HEK293 (cell line): ENCODE measurements at regions not wholly inside any gene's neighbourhood (a gene's known extent, or its start where the extent isn't known, plus 50 kb on each side); places are given as distances from the start of the nearest gene placed in this dataset.

ENCODE experiments used
- CTCF ChIA-PET: fragments of 350-600 bp; formaldehyde crosslinking; extraction: SDS; loops from one replicate; lab custom pipeline; 2021; ENCODE audit warnings: antibody characterized with exemption; lab: Yijun Ruan, JAX
- POLR2A ChIA-PET: fragments of 300-600 bp; formaldehyde crosslinking; extraction: SDS; loops from one replicate; lab custom pipeline; 2020; ENCODE audit warnings: antibody characterized with exemption, inconsistent platforms; lab: Yijun Ruan, JAX
- H3K27ac ChIP-seq: fragments of 200-500 bp; sonication (Bioruptor generic); 2 replicates; pipeline ENCODE4 v1.5.1; 2014; ENCODE audit warnings: low read depth, low read length, control low read depth, inconsistent platforms; ENCODE audit errors: extremely low read depth
- H3K36me3 ChIP-seq, 2 experiments: fragments of 200-500 bp in 1 of 2; sonication (Bioruptor generic) in 1 of 2; 1 replicate in 1 of 2; 2 replicates in 1 of 2; pipeline ENCODE4 v1.5.1; 2014 to 2017; ENCODE audit warnings: inconsistent platforms in 2 of 2, low read length in 2 of 2; ENCODE audit not compliant: control insufficient read depth in 2 of 2, insufficient read depth in 1 of 2
- H3K4me1 ChIP-seq: fragments of 200-500 bp; sonication (Bioruptor generic); 2 replicates; pipeline ENCODE4 v1.5.1; 2014; ENCODE audit warnings: mild to moderate bottlenecking, low read length, inconsistent platforms; ENCODE audit not compliant: control insufficient read depth, insufficient read depth
- H3K4me3 ChIP-seq: 2 replicates; pipeline ENCODE4 v1.5.1; 2011; ENCODE audit warnings: low read depth, mild to moderate bottlenecking, control low read depth, low read length, moderate library complexity
- H3K9me3 ChIP-seq: fragments of 200-500 bp; sonication (Bioruptor generic); 2 replicates; pipeline ENCODE4 v1.5.1; 2014; ENCODE audit warnings: low read depth, low read length, inconsistent platforms; ENCODE audit not compliant: control insufficient read depth, insufficient read depth
- EGR2 ChIP-seq: fragments of 450-650 bp; formaldehyde crosslinking; IDR thresholded peaks from 2 replicates; pipeline ENCODE4 v1.5.1; 2016; ENCODE audit warnings: low read depth, missing biosample characterization, missing genetic modification characterization
- ELK4 ChIP-seq: IDR thresholded peaks from 2 replicates; pipeline ENCODE4 v1.6.1; 2011; ENCODE audit warnings: mild to moderate bottlenecking, low read depth, low read length, borderline replicate concordance
- FEZF1 ChIP-seq: fragments of 450-650 bp; formaldehyde crosslinking; IDR thresholded peaks from 2 replicates; pipeline ENCODE4 v1.5.1; 2016; ENCODE audit warnings: missing biosample characterization, missing genetic modification characterization
- GLI2 ChIP-seq: fragments of 450-650 bp; formaldehyde crosslinking; IDR thresholded peaks from 2 replicates; pipeline ENCODE4; 2017; ENCODE audit warnings: missing biosample characterization, missing genetic modification characterization, low read depth, borderline replicate concordance
- GLIS2 ChIP-seq: fragments of 450-650 bp; formaldehyde crosslinking; IDR thresholded peaks from 2 replicates; pipeline ENCODE4 v1.5.1; 2016; ENCODE audit warnings: missing biosample characterization, missing genetic modification characterization
- MEIS1 ChIP-seq: sonication (generic); formaldehyde crosslinking; IDR thresholded peaks from 2 replicates; pipeline ENCODE4 v1.8.1; 2022; ENCODE audit warnings: missing genetic modification reagents, mild to moderate bottlenecking, borderline replicate concordance
- PRDM6 ChIP-seq: fragments of 450-650 bp; formaldehyde crosslinking; IDR thresholded peaks from 2 replicates; pipeline ENCODE4 v1.5.1; 2017; ENCODE audit warnings: missing biosample characterization, missing genetic modification characterization
- ZBTB49 ChIP-seq: fragments of 450-650 bp; formaldehyde crosslinking; IDR thresholded peaks from 2 replicates; pipeline ENCODE4 v1.5.1; 2016; ENCODE audit warnings: missing biosample characterization, missing genetic modification characterization, low read depth
- ZBTB8A ChIP-seq: fragments of 450-650 bp; formaldehyde crosslinking; IDR thresholded peaks from 2 replicates; pipeline ENCODE4 v1.5.1; 2016; ENCODE audit warnings: missing biosample characterization, missing genetic modification characterization
- ZFP41 ChIP-seq: fragments of 450-650 bp; formaldehyde crosslinking; IDR thresholded peaks from 2 replicates; pipeline ENCODE4 v1.5.1; 2016; ENCODE audit warnings: missing biosample characterization, missing genetic modification characterization, borderline replicate concordance
- ZNF24 ChIP-seq: fragments of 450-650 bp; formaldehyde crosslinking; IDR thresholded peaks from 2 replicates; pipeline ENCODE4 v1.5.1; 2016; ENCODE audit warnings: missing biosample characterization, missing genetic modification characterization
- ZNF26 ChIP-seq: fragments of 450-650 bp; formaldehyde crosslinking; IDR thresholded peaks from 2 replicates; pipeline ENCODE4 v1.5.1; 2016; ENCODE audit warnings: missing biosample characterization, missing genetic modification characterization
- ZNF280C ChIP-seq: fragments of 450-650 bp; formaldehyde crosslinking; IDR thresholded peaks from 2 replicates; pipeline ENCODE4 v1.5.1; 2016; ENCODE audit warnings: missing biosample characterization, missing genetic modification characterization
- ZNF302 ChIP-seq: fragments of 450-650 bp; formaldehyde crosslinking; IDR thresholded peaks from 2 replicates; pipeline ENCODE4 v1.5.1; 2016; ENCODE audit warnings: missing biosample characterization, missing genetic modification characterization, low read depth
- ZNF362 ChIP-seq: fragments of 450-650 bp; formaldehyde crosslinking; IDR thresholded peaks from 2 replicates; pipeline ENCODE4 v1.5.1; 2016; ENCODE audit warnings: missing biosample characterization, missing genetic modification characterization
- ZNF449 ChIP-seq: fragments of 450-650 bp; formaldehyde crosslinking; IDR thresholded peaks from 2 replicates; pipeline ENCODE4 v1.5.1; 2017; ENCODE audit warnings: missing biosample characterization, mild to moderate bottlenecking, missing genetic modification characterization, moderate library complexity
- ZNF654 ChIP-seq: fragments of 450-650 bp; formaldehyde crosslinking; IDR thresholded peaks from 2 replicates; pipeline ENCODE4 v1.5.1; 2016; ENCODE audit warnings: low read depth, missing biosample characterization, missing genetic modification characterization
- ZNF692 ChIP-seq: fragments of 450-650 bp; formaldehyde crosslinking; IDR thresholded peaks from 2 replicates; pipeline ENCODE4 v1.5.1; 2016; ENCODE audit warnings: missing biosample characterization, missing genetic modification characterization
- ZNF707 ChIP-seq: fragments of 450-650 bp; formaldehyde crosslinking; IDR thresholded peaks from 2 replicates; pipeline ENCODE4 v1.5.1; 2016; ENCODE audit warnings: missing biosample characterization, missing genetic modification characterization
- ZNF837 ChIP-seq: fragments of 450-650 bp; formaldehyde crosslinking; IDR thresholded peaks from 2 replicates; pipeline ENCODE4 v1.5.1; 2016; ENCODE audit warnings: missing biosample characterization, missing genetic modification characterization

- no peaks in the 10 kb centered on the region for H3K4me1 ChIP-seq
- ChIA-PET POLR2A (no interaction called here), CTCF (no interaction called here)
- no peaks in the 10 kb centered on the region for H3K36me3 ChIP-seq
- H3K27ac ChIP-seq = no peak overlapping the region
- no peak for TF ChIP-seq ZBTB49
- no peak for TF ChIP-seq ZNF692 (tag by site-specific recombination)
- TF ChIP-seq ZNF837 (tag by site-specific recombination) = no peak
- TF ChIP-seq PRDM6 (tag by site-specific recombination) = no peak
- no peak for TF ChIP-seq MEIS1 (CRISPR knock-in tag)
- TF ChIP-seq ZNF280C (tag by site-specific recombination) = no peak
- no peak for TF ChIP-seq EGR2 (tag by site-specific recombination)
- TF ChIP-seq ZNF449 (tag by site-specific recombination) = no peak
- no peak for TF ChIP-seq ELK4
- TF ChIP-seq ZNF654 (tag by site-specific recombination) = no peak
- TF ChIP-seq ZNF302 = no peak
- TF ChIP-seq, all 188 proteins: peak for 0
- Histone ChIP-seq H3K4me3 (no peak overlapping the region), H3K9me3 (no peaks in the 10 kb centered on the region)
These were observed 373.1 kb upstream of the NETO1 start for GRCh38 chr18:73240899-73241298.

- no peaks in the 10 kb centered on the region for H3K36me3 ChIP-seq
- H3K27ac ChIP-seq = no peak overlapping the region
- no peaks in the 10 kb centered on the region for H3K9me3 ChIP-seq
- H3K4me3 ChIP-seq = no peak overlapping the region
- H3K4me1 ChIP-seq = no peaks in the 10 kb centered on the region
- CTCF ChIA-PET = interaction anchor here (1.4 kb wide), 1 partner anchor 8 kb away, joined by 3 read pairs; no protein-coding TSS in a partner anchor
- POLR2A ChIA-PET = no interaction called here
- no peak for TF ChIP-seq ZNF362 (tag by site-specific recombination)
- no peak for TF ChIP-seq ELK4
- TF ChIP-seq ZNF26 (tag by site-specific recombination) = no peak
- no peak for TF ChIP-seq ZNF707 (tag by site-specific recombination)
- TF ChIP-seq FEZF1 (tag by site-specific recombination) = no peak
- TF ChIP-seq ZBTB8A (tag by site-specific recombination) = no peak
- TF ChIP-seq ZFP41 = no peak
- TF ChIP-seq GLIS2 (tag by site-specific recombination) = no peak
- no peak for TF ChIP-seq ZNF24 (tag by site-specific recombination)
- no peak for TF ChIP-seq GLI2 (tag by site-specific recombination)
These were observed 368.1 kb upstream of the NETO1 start for GRCh38 chr18:73235921-73236320.
